Sigmoid colon (tissue), 6 donors: ENCODE measurements at regions not wholly inside any gene's neighbourhood (a gene's known extent, or its start where the extent isn't known, plus 50 kb on each side); places are given as distances from the start of the nearest gene placed in this dataset.

Experiments
- DNase-seq: peaks from one replicate; pipeline ENCODE4 v3.0.0-alpha.2; 2019
- H3K27ac ChIP-seq, 4 donors: fragments of 200-600 bp; sonication (generic); one replicate each; pipeline ENCODE4 v1.5.1; 2016 to 2019; ENCODE audit warnings: mild to moderate bottlenecking in 1 of 4
- H3K27me3 ChIP-seq, 3 donors: fragments of 200-600 bp; sonication (generic); one replicate each; pipeline ENCODE4 v1.5.1; 2019; ENCODE audit warnings: mild to moderate bottlenecking in 1 of 3
- H3K36me3 ChIP-seq, 4 donors: fragments of 200-600 bp; sonication (generic); one replicate each; pipeline ENCODE4 v1.5.1; 2016 to 2019
- H3K4me1 ChIP-seq, 4 donors: fragments of 200-600 bp; sonication (generic); one replicate each; pipeline ENCODE4 v1.5.1; 2017 to 2019
- H3K4me3 ChIP-seq, 4 donors: fragments of 200-600 bp; sonication (generic); one replicate each; pipeline ENCODE4 v1.5.1; 2017 to 2019; ENCODE audit warnings: mild to moderate bottlenecking in 2 of 4, moderate library complexity in 1 of 4
- H3K9me3 ChIP-seq, 4 donors: fragments of 200-600 bp in 3 of 4; sonication (generic) in 3 of 4; one replicate each; pipeline versions ENCODE4 v1.5.1 to v1.6.1; 2013 to 2019
- CTCF ChIP-seq, 4 experiments: fragments of 450-650 bp in 3 of 4; fragments of 200-600 bp in 1 of 4; IDR thresholded peaks; one replicate each; pipeline ENCODE4 v1.5.1; 2016 to 2019; ENCODE audit warnings: antibody characterized with exemption in 4 of 4, mild to moderate bottlenecking in 3 of 4, moderate library complexity in 2 of 4
- EP300 ChIP-seq, 4 donors: sonication (generic); formaldehyde crosslinking; IDR thresholded peaks; one replicate each; pipeline ENCODE4 v1.6.1; 2017; ENCODE audit warnings: antibody characterized with exemption in 4 of 4
- POLR2A ChIP-seq, 2 donors: fragments of 450-650 bp; IDR thresholded peaks; one replicate each; pipeline ENCODE4 v1.6.1; 2016; ENCODE audit warnings: antibody characterized with exemption in 2 of 2, mild to moderate bottlenecking in 2 of 2, moderate library complexity in 2 of 2
- POLR2AphosphoS5 ChIP-seq, 4 donors: sonication (generic); formaldehyde crosslinking; IDR thresholded peaks; one replicate each; pipeline ENCODE4 v1.6.1; 2017; ENCODE audit warnings: antibody characterized with exemption in 4 of 4
- WGBS, 2 donors: extraction: QIAGEN DNeasy Blood & Tissue Kit; methylation state at CpG; one replicate each; pipeline ENCODE4 v1.1.7; 2013; 5-methylcytosine and 5-hydroxymethylcytosine counted together
- intact Hi-C: fragments of 100-400 bp; cut with DNase I; formaldehyde crosslinking; loops from one replicate; pipeline ENCODE4 v1.15.1; 2023
- donor health status: healthy with polysubstance abuse.
- donor health status: healthy.

DNA sequence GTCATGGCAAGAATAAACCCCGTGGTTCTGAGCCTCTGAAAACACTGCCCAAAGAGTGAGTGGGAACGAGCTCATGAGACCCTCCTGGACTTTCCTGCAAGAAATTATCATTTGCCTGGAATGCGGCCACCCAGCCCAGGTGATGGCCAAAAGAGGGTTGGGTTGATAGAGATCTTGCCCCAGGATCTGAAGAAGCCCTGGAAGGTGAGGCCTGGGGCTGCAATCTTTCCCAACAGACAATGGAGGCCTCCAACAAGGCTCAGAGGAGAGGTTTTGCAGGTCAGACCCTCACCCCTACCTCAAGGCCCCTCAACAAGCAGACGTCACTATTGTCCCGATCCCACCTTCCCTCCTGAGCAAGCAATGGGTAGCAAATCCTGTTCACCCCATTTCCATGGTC, 106.0 kb upstream of the SOD1 start:
- Histone ChIP-seq H3K27me3 (peaks cover 11 to 36% (median 15%) of the 10 kb centered on the region in 3 donors), H3K4me1 (peaks cover 0 to 14% (median 11%) of the 10 kb centered on the region in 4 donors), H3K9me3 (no peaks in the 10 kb centered on the region), H3K27ac (no peak overlapping the region), H3K36me3 (no peaks in the 10 kb centered on the region), H3K4me3 (no peak overlapping the region)
- no peak for DNase-seq
- intact Hi-C loops: no loop called here
- no peak for TF ChIP-seq CTCF (IDR thresholded peaks at IDR 0.05)
- no peak for TF ChIP-seq POLR2A (IDR thresholded peaks at IDR 0.05)
- no peak for TF ChIP-seq POLR2AphosphoS5 (IDR thresholded peaks at IDR 0.05)
- no peak for TF ChIP-seq EP300 (IDR thresholded peaks at IDR 0.05)
- WGBS, 2 donors: 88 to 90% methylated on average over 5 of the region's 5 CpGs

GRCh38 chr21:31552826-31553225, 106.7 kb upstream of the SOD1 start:
- DNase-seq: no peak
- Histone ChIP-seq H3K27ac (no peak overlapping the region), H3K36me3 (no peaks in the 10 kb centered on the region), H3K4me3 (no peak overlapping the region), H3K27me3 (peaks cover 6 to 30% (median 8%) of the 10 kb centered on the region in 3 donors), H3K4me1 (peaks cover 0 to 8% (median 5%) of the 10 kb centered on the region in 4 donors), H3K9me3 (no peaks in the 10 kb centered on the region)
- WGBS, 2 donors: 88 to 89% methylated on average over 3 of the region's 3 CpGs
- TF ChIP-seq CTCF (IDR thresholded peaks at IDR 0.05) (no peak), POLR2AphosphoS5 (IDR thresholded peaks at IDR 0.05) (no peak), POLR2A (IDR thresholded peaks at IDR 0.05) (no peak), EP300 (IDR thresholded peaks at IDR 0.05) (no peak)
- intact Hi-C loops: no loop called here

GRCh38 chr21:31550070-31550469, 109.4 kb upstream of the SOD1 start:
- 95 to 96% methylated on average over 7 of the region's 7 CpGs for WGBS, 2 donors
- H3K4me3 ChIP-seq: no peak overlapping the region
- TF ChIP-seq POLR2A (IDR thresholded peaks at IDR 0.05): no peak
- TF ChIP-seq CTCF (IDR thresholded peaks at IDR 0.05): no peak
- no peak for TF ChIP-seq EP300 (IDR thresholded peaks at IDR 0.05)
- TF ChIP-seq POLR2AphosphoS5 (IDR thresholded peaks at IDR 0.05): no peak
- H3K36me3 ChIP-seq: no peaks in the 10 kb centered on the region
- H3K4me1 ChIP-seq: no peaks in the 10 kb centered on the region
- H3K27me3 ChIP-seq: peaks cover 0 to 3% (median 0%) of the 10 kb centered on the region in 3 donors
- intact Hi-C loops: no loop called here
- DNase-seq: no peak
- H3K9me3 ChIP-seq: no peaks in the 10 kb centered on the region
- no peak overlapping the region for H3K27ac ChIP-seq

DNA sequence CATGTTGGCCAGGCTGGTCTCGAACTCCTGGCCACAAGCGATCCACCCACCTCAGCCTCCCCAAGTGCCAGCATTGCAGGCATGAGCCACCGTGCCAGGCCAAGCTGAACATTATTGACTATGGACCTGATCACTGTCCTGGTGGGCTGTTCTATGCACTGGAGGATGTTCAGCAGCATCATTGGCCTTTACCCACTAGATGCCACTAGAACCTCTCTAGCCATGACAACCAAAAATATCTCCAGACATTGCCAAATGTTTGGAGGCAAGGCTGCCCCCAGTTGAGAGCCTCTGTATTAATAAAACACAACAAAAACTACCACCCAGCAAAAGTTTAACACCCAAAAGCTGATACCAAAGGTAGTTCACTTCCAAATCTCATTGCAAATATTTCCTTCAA, 110.8 kb upstream of the SOD1 start:
- no peak for TF ChIP-seq POLR2AphosphoS5 (IDR thresholded peaks at IDR 0.05)
- no peak for TF ChIP-seq EP300 (IDR thresholded peaks at IDR 0.05)
- TF ChIP-seq POLR2A (IDR thresholded peaks at IDR 0.05): no peak
- no peak for TF ChIP-seq CTCF (IDR thresholded peaks at IDR 0.05)
- WGBS, 2 donors: 96% methylated on average over 3 of the region's 3 CpGs
- Histone ChIP-seq H3K4me1 (no peaks in the 10 kb centered on the region), H3K36me3 (no peaks in the 10 kb centered on the region), H3K27ac (no peak overlapping the region), H3K9me3 (no peaks in the 10 kb centered on the region), H3K27me3 (peaks cover 0 to 3% (median 0%) of the 10 kb centered on the region in 3 donors), H3K4me3 (no peak overlapping the region)
- intact Hi-C loops: no loop called here
- no peak for DNase-seq
